WI38 (cell line): ENCODE measurements at regions not wholly inside any gene's neighbourhood (a gene's known extent, or its start where the extent isn't known, plus 50 kb on each side); places are given as distances from the start of the nearest gene placed in this dataset.

Source experiments
- H3K4me3 ChIP-seq: 2 replicates; pipeline ENCODE4 v1.5.1; 2011; ENCODE audit warnings: low read depth, mild to moderate bottlenecking, control low read depth, low read length
- CTCF ChIP-seq: IDR thresholded peaks from 2 replicates; pipeline ENCODE4 v1.5.1; 2012; ENCODE audit warnings: low read depth, mild to moderate bottlenecking, control low read depth, low read length

DNA sequence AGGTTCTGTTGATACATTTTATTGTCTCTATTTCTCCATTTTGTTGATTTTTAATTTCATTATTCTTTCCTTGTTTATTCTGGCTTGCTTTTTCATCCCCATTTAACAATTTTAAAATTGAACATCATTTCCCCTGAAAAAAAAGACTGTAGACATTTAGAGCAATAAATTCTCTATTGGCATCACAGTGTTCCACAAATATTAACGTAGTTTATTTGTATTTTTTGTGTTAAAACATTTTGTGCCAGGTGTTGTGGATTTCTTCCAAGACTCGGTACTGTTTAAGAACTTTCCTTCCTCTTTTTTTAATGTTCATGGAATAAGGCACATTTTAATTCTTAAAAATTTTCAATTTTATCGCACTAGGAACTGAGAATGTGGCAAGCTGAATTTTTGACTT is 156.1 kb upstream of the NPY start:
- TF ChIP-seq CTCF: no peak

GRCh38 chr7:24129597-24129996 is 154.4 kb upstream of the NPY start:
- no peak overlapping the region for H3K4me3 ChIP-seq
- no peak for TF ChIP-seq CTCF

More for the DNA sequence above, 156.1 kb upstream of the NPY start:
- no peak overlapping the region for H3K4me3 ChIP-seq

GRCh38 chr7:24130631-24131030 is 153.4 kb upstream of the NPY start:
- TF ChIP-seq CTCF: no peak

DNA sequence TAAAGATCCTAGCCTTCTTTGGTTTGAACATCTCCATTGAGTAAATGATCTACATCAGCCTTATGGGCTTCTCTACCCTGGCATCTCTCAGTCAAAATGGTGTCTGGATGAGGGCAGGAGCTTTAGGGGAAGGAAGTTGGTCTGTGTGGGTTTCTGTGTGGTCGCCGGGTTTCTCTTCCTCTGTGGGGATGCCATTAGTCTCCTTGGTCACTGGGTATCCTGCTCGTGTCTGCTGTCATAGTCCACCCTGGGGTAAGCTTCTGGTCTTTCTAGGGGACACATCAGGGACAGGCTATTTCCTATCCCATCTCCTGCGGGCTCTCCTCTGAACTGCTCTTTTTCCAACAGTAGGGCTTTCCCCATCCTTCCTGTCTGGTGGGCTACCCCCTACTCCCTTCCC is 150.3 kb upstream of the NPY start:
- H3K4me3 ChIP-seq: no peak overlapping the region
- TF ChIP-seq CTCF: no peak

More at GRCh38 chr7:24130631-24131030, 153.4 kb upstream of the NPY start:
- no peak overlapping the region for H3K4me3 ChIP-seq

DNA sequence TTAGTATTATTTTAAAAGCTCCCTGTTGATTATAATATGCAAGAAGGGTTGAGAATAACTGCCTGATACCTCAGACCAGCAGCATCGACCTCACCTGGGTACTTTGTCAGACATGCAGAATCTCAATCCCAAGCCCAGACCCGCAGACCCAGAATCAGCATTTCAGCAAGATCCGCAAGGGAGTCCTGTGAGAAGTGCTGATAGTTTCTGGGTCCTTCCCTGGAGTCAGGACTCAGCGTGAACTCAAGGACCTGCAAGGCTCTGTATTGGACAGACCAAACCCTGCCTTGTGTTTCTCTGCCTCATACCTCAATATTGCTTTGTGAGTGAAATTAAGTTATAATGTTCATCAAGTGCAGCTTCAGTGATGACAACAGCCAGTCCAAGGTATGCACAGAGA is 149.5 kb upstream of the NPY start:
- TF ChIP-seq CTCF: no peak
- H3K4me3 ChIP-seq: no peak overlapping the region

GRCh38 chr7:24135003-24135817 is 148.8 kb upstream of the NPY start:
- TF ChIP-seq CTCF: no peak
- no peak overlapping the region for H3K4me3 ChIP-seq

DNA sequence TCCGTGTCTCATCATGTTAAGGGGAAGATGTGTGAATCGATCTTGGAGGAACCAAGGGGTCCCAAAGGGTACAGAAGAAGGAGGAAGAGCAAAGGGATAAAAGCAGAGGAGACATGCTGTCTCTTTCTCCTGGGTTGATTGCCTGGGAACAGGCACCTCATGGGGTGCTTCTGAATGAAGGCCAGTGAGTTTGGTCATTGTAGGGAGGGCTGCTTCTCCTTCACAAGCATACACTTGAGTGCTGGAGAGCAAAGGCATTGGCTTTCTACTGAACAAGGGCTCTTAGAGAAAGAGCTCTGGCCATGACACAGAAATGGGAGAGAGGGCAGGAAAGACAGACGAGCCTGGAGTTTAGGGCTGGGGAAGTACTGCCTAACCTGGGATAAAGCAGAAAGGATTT is 146.7 kb upstream of the NPY start:
- TF ChIP-seq CTCF: no peak
- no peak overlapping the region for H3K4me3 ChIP-seq
